ENCODE measurements at regions not wholly inside any gene's neighbourhood (a gene's known extent, or its start where the extent isn't known, plus 50 kb on each side); places are given as distances from the start of the nearest gene placed in this dataset.

GRCh38 chr6:71403422-71404134 is 115.0 kb downstream of the OGFRL1 start:
- H3K4me3 ChIP-seq (replicated peaks in 1 of 2; ENCODE audit: low read depth in 2 of 2, low read length in 2 of 2) = peak overlapping the region in 1 of 2 donors; percentile 42
- TF ChIP-seq CTCF (IDR thresholded peaks at IDR 0.05; ENCODE audit: low read depth, low read length) = no peak
- DNase-seq (ENCODE audit: low read depth in 2 of 2) = peak; percentile 32 to 61

GRCh38 chr6:71404145-71404966 is 115.7 kb downstream of the OGFRL1 start:
- no peak for TF ChIP-seq CTCF (IDR thresholded peaks at IDR 0.05; ENCODE audit: low read depth, low read length)
- DNase-seq (ENCODE audit: low read depth in 2 of 2) = peak; percentile 88 to 94
- H3K4me3 ChIP-seq (replicated peaks in 1 of 2; ENCODE audit: low read depth in 2 of 2, low read length in 2 of 2) = peak overlapping the region in 1 of 2 donors; percentile 42

DNA sequence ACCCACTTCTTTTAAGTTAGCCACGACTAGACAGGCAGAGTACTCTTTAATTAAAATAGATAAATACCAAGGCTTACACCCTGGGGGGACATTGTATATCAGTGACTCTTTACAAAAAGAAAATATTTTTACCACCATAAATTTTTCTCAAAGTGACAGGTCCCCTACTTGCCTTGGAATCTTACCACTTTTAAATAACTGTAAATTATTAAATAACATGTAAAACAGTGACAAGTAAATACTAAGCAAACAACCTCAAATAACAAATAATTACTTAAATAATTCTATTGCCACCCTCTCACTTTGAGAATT is 116.3 kb downstream of the OGFRL1 start:
- H3K4me3 ChIP-seq (replicated peaks in 1 of 2; ENCODE audit: low read depth in 2 of 2, low read length in 2 of 2) = no peak overlapping the region
- no peak for TF ChIP-seq CTCF (IDR thresholded peaks at IDR 0.05; ENCODE audit: low read depth, low read length)
- DNase-seq (ENCODE audit: low read depth in 2 of 2) = no peak

DNA sequence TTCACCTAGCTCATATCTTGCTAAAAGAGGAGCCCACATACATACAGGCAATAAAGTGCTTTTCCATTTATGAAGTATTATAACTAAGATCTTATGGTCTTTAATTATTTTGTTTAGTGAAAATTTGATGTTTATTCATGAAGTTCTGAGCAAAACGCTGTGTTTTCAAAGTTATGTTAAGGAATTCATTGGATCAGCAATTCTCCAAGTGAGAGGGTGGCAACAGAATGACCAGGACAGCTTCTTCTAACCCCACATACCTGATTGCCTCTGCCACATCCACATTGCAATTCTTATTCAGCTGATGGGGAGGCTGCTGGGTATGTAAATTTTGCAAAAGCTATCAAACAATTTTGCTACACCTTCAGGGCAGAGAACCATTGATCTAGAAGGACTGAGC is 116.8 kb downstream of the OGFRL1 start:
- no peak for TF ChIP-seq CTCF (IDR thresholded peaks at IDR 0.05; ENCODE audit: low read depth, low read length)
- H3K4me3 ChIP-seq (replicated peaks in 1 of 2; ENCODE audit: low read depth in 2 of 2, low read length in 2 of 2) = no peak overlapping the region
- no peak for DNase-seq (ENCODE audit: low read depth in 2 of 2)

- no peak for DNase-seq (ENCODE audit: low read depth in 2 of 2)
- no peak for TF ChIP-seq CTCF (IDR thresholded peaks at IDR 0.05; ENCODE audit: low read depth, low read length)
- no peak overlapping the region for H3K4me3 ChIP-seq (replicated peaks in 1 of 2; ENCODE audit: low read depth in 2 of 2, low read length in 2 of 2)
Observed at GRCh38 chr6:71406865-71407860, 118.6 kb downstream of the OGFRL1 start.
